WTC11 (cell line): ENCODE measurements at regions not wholly inside any gene's neighbourhood (a gene's known extent, or its start where the extent isn't known, plus 50 kb on each side); places are given as distances from the start of the nearest gene placed in this dataset.

Experiments
- ATAC-seq: fragments of 200-7000 bp; cut with Tn5 transposase; 2 replicates; pipeline ENCODE4 v1.10.0; 2021; ENCODE audit warnings: mild to moderate bottlenecking, moderate library complexity
- CTCF ChIA-PET: fragments of 300-600 bp; sonication (Branson Sonifier 250); formaldehyde crosslinking; loops from one replicate; lab custom pipeline; 2021; ENCODE audit warnings: antibody characterized with exemption; lab: Charles Lee
- POLR2A ChIA-PET: fragments of 350-600 bp; sonication (Branson Sonifier 250); formaldehyde crosslinking; loops from one replicate; lab custom pipeline; 2021; ENCODE audit warnings: antibody characterized with exemption; lab: Charles Lee
- DNase-seq: peaks from one replicate; pipeline ENCODE4 v3.0.0; 2021; ENCODE audit warnings: low spot score
- H3K27ac Mint-ChIP-seq: 2 replicates; pipeline ENCODE4 v1.8.0; 2021; ENCODE audit warnings: mixed read lengths
- H3K27me3 Mint-ChIP-seq: 2 replicates; pipeline ENCODE4 v1.8.0; 2021; ENCODE audit warnings: low read depth, mild to moderate bottlenecking, moderate library complexity, mixed read lengths
- H3K36me3 Mint-ChIP-seq: 2 replicates; pipeline ENCODE4 v1.8.0; 2021; ENCODE audit warnings: mixed read lengths
- H3K4me1 Mint-ChIP-seq: 2 replicates; pipeline ENCODE4 v1.8.0; 2022; ENCODE audit warnings: mixed read lengths
- H3K4me3 Mint-ChIP-seq: 2 replicates; pipeline ENCODE4 v1.8.0; 2021; ENCODE audit warnings: mild to moderate bottlenecking, moderate library complexity, mixed read lengths
- H3K9me3 Mint-ChIP-seq: 2 replicates; pipeline ENCODE4 v1.8.0; 2021; ENCODE audit warnings: mixed read lengths
- ATF6 ChIP-seq: sonication (generic); formaldehyde crosslinking; IDR thresholded peaks from 2 replicates; pipeline ENCODE4 v1.8.1; 2023; ENCODE audit warnings: mild to moderate bottlenecking, missing genetic modification reagents
- E2F1 ChIP-seq: sonication (generic); formaldehyde crosslinking; IDR thresholded peaks from 2 replicates; pipeline ENCODE4 v1.8.0; 2022; ENCODE audit warnings: mild to moderate bottlenecking, missing genetic modification reagents
- E2F4 ChIP-seq: sonication (generic); formaldehyde crosslinking; IDR thresholded peaks from 2 replicates; pipeline ENCODE4 v1.8.1; 2022; ENCODE audit warnings: low read depth, mild to moderate bottlenecking, moderate library complexity, missing genetic modification reagents, borderline replicate concordance
- ESRRA ChIP-seq: sonication (generic); formaldehyde crosslinking; IDR thresholded peaks from 2 replicates; pipeline ENCODE4 v1.8.1; 2022; ENCODE audit warnings: mild to moderate bottlenecking, missing genetic modification reagents, borderline replicate concordance
- GABPB1 ChIP-seq: sonication (generic); formaldehyde crosslinking; IDR thresholded peaks from 2 replicates; pipeline ENCODE4 v1.8.1; 2023; ENCODE audit warnings: mild to moderate bottlenecking, missing genetic modification reagents
- IRF2 ChIP-seq: sonication (generic); formaldehyde crosslinking; IDR thresholded peaks from 2 replicates; pipeline ENCODE4 v1.8.0; 2022; ENCODE audit warnings: low read depth, missing genetic modification reagents, borderline replicate concordance
- JUN ChIP-seq: sonication (generic); formaldehyde crosslinking; IDR thresholded peaks from 2 replicates; pipeline ENCODE4 v1.8.0; 2023; ENCODE audit warnings: mild to moderate bottlenecking, missing genetic modification reagents
- MAX ChIP-seq: sonication (generic); formaldehyde crosslinking; IDR thresholded peaks from 2 replicates; pipeline ENCODE4 v1.8.0; 2022; ENCODE audit warnings: mild to moderate bottlenecking, missing genetic modification reagents
- MLX ChIP-seq: sonication (generic); formaldehyde crosslinking; IDR thresholded peaks from 2 replicates; pipeline ENCODE4 v1.8.1; 2023; ENCODE audit warnings: mild to moderate bottlenecking, missing genetic modification reagents, moderate library complexity
- NFYB ChIP-seq: sonication (generic); formaldehyde crosslinking; conservative IDR thresholded peaks from 2 replicates; pipeline ENCODE4 v1.8.0; 2022; ENCODE audit warnings: low read depth, missing genetic modification reagents
- PREB ChIP-seq: sonication (generic); formaldehyde crosslinking; IDR thresholded peaks from 2 replicates; pipeline ENCODE4 v1.8.1; 2022; ENCODE audit warnings: mild to moderate bottlenecking, missing genetic modification reagents, moderate library complexity, borderline replicate concordance
- SMAD4 ChIP-seq: sonication (generic); formaldehyde crosslinking; IDR thresholded peaks from 2 replicates; pipeline ENCODE4 v1.8.0; 2022; ENCODE audit warnings: mild to moderate bottlenecking, missing genetic modification reagents
- SP1 ChIP-seq: sonication (generic); formaldehyde crosslinking; conservative IDR thresholded peaks from 2 replicates; pipeline ENCODE4 v1.8.1; 2022; ENCODE audit warnings: missing genetic modification reagents
- TP53 ChIP-seq: sonication (generic); formaldehyde crosslinking; IDR thresholded peaks from 2 replicates; pipeline ENCODE4 v1.8.1; 2023; ENCODE audit warnings: mild to moderate bottlenecking, missing genetic modification reagents
- ZNF121 ChIP-seq: sonication (generic); formaldehyde crosslinking; IDR thresholded peaks from 2 replicates; pipeline ENCODE4 v1.8.0; 2023; ENCODE audit warnings: missing genetic modification reagents
- ZNF219 ChIP-seq: sonication (generic); formaldehyde crosslinking; IDR thresholded peaks from 2 replicates; pipeline ENCODE4 v1.8.0; 2023; ENCODE audit warnings: missing genetic modification reagents, mild to moderate bottlenecking, borderline replicate concordance
- ZNF317 ChIP-seq: sonication (generic); formaldehyde crosslinking; IDR thresholded peaks from 2 replicates; pipeline ENCODE4 v1.8.1; 2023; ENCODE audit warnings: low read depth, mild to moderate bottlenecking, moderate library complexity, missing genetic modification reagents, borderline replicate concordance
- ZNF396 ChIP-seq: fragments of 250-450 bp; sonication (Bioruptor Pico); IDR thresholded peaks from 2 replicates; pipeline ENCODE4 v1.8.0; 2021; ENCODE audit warnings: mild to moderate bottlenecking, moderate library complexity, borderline replicate concordance
- ZNF425 ChIP-seq: fragments of 250-450 bp; sonication (Bioruptor Pico); conservative IDR thresholded peaks from 2 replicates; pipeline ENCODE4 v1.9.0; 2021; ENCODE audit warnings: mild to moderate bottlenecking
- ZNF532 ChIP-seq: fragments of 250-450 bp; sonication (Bioruptor Pico); IDR thresholded peaks from 2 replicates; pipeline ENCODE4 v1.9.0; 2021; ENCODE audit warnings: mild to moderate bottlenecking, borderline replicate concordance

GRCh38 chr18:3388323-3388722, 61.6 kb upstream of the TGIF1 start:
- DNase-seq (no peak), ATAC-seq (no peak)
- ChIA-PET CTCF (interaction anchor here (1.1 kb wide), 1 partner anchor 206 kb away, joined by 3 read pairs; no protein-coding TSS in a partner anchor), POLR2A (no interaction called here)
- peaks cover 29% of the 10 kb centered on the region for H3K9me3 Mint-ChIP-seq
- no peak overlapping the region for H3K4me3 Mint-ChIP-seq
- TF ChIP-seq ESRRA (CRISPR knock-in tag) = no peak
- no peak for TF ChIP-seq ZNF219 (CRISPR knock-in tag)
- 0 out of 2 replicates have a peak, but pooled peaks have one; percentile 7 for TF ChIP-seq ZNF121 (CRISPR knock-in tag)
- no peak overlapping the region for H3K27ac Mint-ChIP-seq
- peaks cover 20% of the 10 kb centered on the region for H3K4me1 Mint-ChIP-seq
- H3K27me3 Mint-ChIP-seq = no peaks in the 10 kb centered on the region; the same call in 1 of the 2 replicates
- H3K36me3 Mint-ChIP-seq = peaks cover 26% of the 10 kb centered on the region

- DNase-seq = no peak
- no peak for TF ChIP-seq MAX
- TF ChIP-seq ATF6 = no peak
- TF ChIP-seq ZNF396 = no peak
- TF ChIP-seq IRF2 = no peak
- TF ChIP-seq ZNF317 (CRISPR knock-in tag) = no peak
- TF ChIP-seq SMAD4 (CRISPR knock-in tag) = no peak
- no peak for TF ChIP-seq JUN (CRISPR knock-in tag)
- TF ChIP-seq ZNF425 = no peak
- no peaks in the 10 kb centered on the region; the same call in 1 of the 2 replicates for H3K27me3 Mint-ChIP-seq
- POLR2A ChIA-PET = no interaction called here
- H3K4me3 Mint-ChIP-seq = no peak overlapping the region
- H3K27ac Mint-ChIP-seq = no peak overlapping the region
- no peak for ATAC-seq
- H3K4me1 Mint-ChIP-seq = peaks cover 15% of the 10 kb centered on the region
- peaks cover 29% of the 10 kb centered on the region for H3K9me3 Mint-ChIP-seq
- peaks cover 26% of the 10 kb centered on the region for H3K36me3 Mint-ChIP-seq
- CTCF ChIA-PET = no interaction called here
These were observed 61.0 kb upstream of the TGIF1 start for GRCh38 chr18:3388980-3389379.

GRCh38 chr18:3389977-3390376, 60.0 kb upstream of the TGIF1 start:
- H3K36me3 Mint-ChIP-seq = peaks cover 27% of the 10 kb centered on the region
- peaks cover 35% of the 10 kb centered on the region for H3K9me3 Mint-ChIP-seq
- ChIA-PET CTCF (no interaction called here), POLR2A (no interaction called here)
- ATAC-seq (no peak), DNase-seq (no peak)
- peaks cover 15% of the 10 kb centered on the region for H3K4me1 Mint-ChIP-seq
- H3K4me3 Mint-ChIP-seq = no peak overlapping the region
- no peaks in the 10 kb centered on the region; the same call in 1 of the 2 replicates for H3K27me3 Mint-ChIP-seq
- H3K27ac Mint-ChIP-seq = no peak overlapping the region
- TF ChIP-seq E2F1 (CRISPR knock-in tag) (no peak), GABPB1 (CRISPR knock-in tag) (no peak), ZNF396 (no peak), SP1 (CRISPR knock-in tag) (no peak), ZNF532 (CRISPR knock-in tag) (no peak), MLX (CRISPR knock-in tag) (no peak), SMAD4 (CRISPR knock-in tag) (no peak), PREB (CRISPR knock-in tag) (no peak), TP53 (CRISPR knock-in tag) (no peak), NFYB (no peak), E2F4 (CRISPR knock-in tag) (no peak)
